Hematopoietic multipotent progenitor cell treated with erythropoietin and hydrocortisone succinate and interleukin-3 and kit ligand, for 8 days (in vitro differentiated cells): ENCODE measurements at regions not wholly inside any gene's neighbourhood (a gene's known extent, or its start where the extent isn't known, plus 50 kb on each side); places are given as distances from the start of the nearest gene placed in this dataset.

Experiments
- DNase-seq: peaks from one replicate; pipeline ENCODE4 v3.0.0-alpha.2; 2015

- no peak for DNase-seq
Measured at GRCh38 chr4:123770884-123771283, 374.3 kb downstream of the SPRY1 start.

- DNase-seq, result no peak
Measured at GRCh38 chr4:123776267-123776666, 379.7 kb downstream of the SPRY1 start.

- DNase-seq, result no peak
Measured at GRCh38 chr4:123777373-123777772, 380.8 kb downstream of the SPRY1 start.

GRCh38 chr4:123783151-123783790 is 386.7 kb downstream of the SPRY1 start:
- DNase-seq, result no peak

GRCh38 chr4:123783921-123784320 is 387.3 kb downstream of the SPRY1 start:
- no peak for DNase-seq

- no peak for DNase-seq
Measured at GRCh38 chr4:123784626-123785025, 388.0 kb downstream of the SPRY1 start.

- DNase-seq, result no peak
Measured at GRCh38 chr4:123785538-123785937, 388.9 kb downstream of the SPRY1 start.

- no peak for DNase-seq
Measured at GRCh38 chr4:123786163-123786915, 389.7 kb downstream of the SPRY1 start.

GRCh38 chr4:123786920-123787319 is 390.3 kb downstream of the SPRY1 start:
- no peak for DNase-seq

- no peak for DNase-seq
Measured at GRCh38 chr4:123787512-123788080, 391.0 kb downstream of the SPRY1 start.

- no peak for DNase-seq
Measured at GRCh38 chr4:123788577-123788976, 392.0 kb downstream of the SPRY1 start.

GRCh38 chr4:123790681-123791080 is 394.1 kb downstream of the SPRY1 start:
- DNase-seq, result no peak

GRCh38 chr4:123802082-123802645 is 405.6 kb downstream of the SPRY1 start:
- no peak for DNase-seq

GRCh38 chr4:123802933-123803332 is 406.3 kb downstream of the SPRY1 start:
- DNase-seq, result no peak

GRCh38 chr4:123804196-123804721 is 407.7 kb downstream of the SPRY1 start:
- no peak for DNase-seq

- DNase-seq, result no peak
Measured at GRCh38 chr4:123806056-123806455, 409.5 kb downstream of the SPRY1 start.

GRCh38 chr4:123807187-123807586 is 410.6 kb downstream of the SPRY1 start:
- DNase-seq, result no peak

- no peak for DNase-seq
Measured at GRCh38 chr4:123807866-123808265, 411.3 kb downstream of the SPRY1 start.

- DNase-seq, result no peak
Measured at GRCh38 chr4:123809864-123810263, 413.3 kb downstream of the SPRY1 start.

GRCh38 chr4:123812066-123812390 is 415.4 kb downstream of the SPRY1 start:
- no peak for DNase-seq

- DNase-seq, result no peak
Measured at GRCh38 chr4:123813901-123814300, 417.3 kb downstream of the SPRY1 start.

- DNase-seq, result no peak
Measured at GRCh38 chr4:123816462-123816861, 419.9 kb downstream of the SPRY1 start.

GRCh38 chr4:123817025-123817688 is 420.6 kb downstream of the SPRY1 start:
- no peak for DNase-seq
